ENCODE measurements at regions not wholly inside any gene's neighbourhood (a gene's known extent, or its start where the extent isn't known, plus 50 kb on each side); places are given as distances from the start of the nearest gene placed in this dataset.

DNA sequence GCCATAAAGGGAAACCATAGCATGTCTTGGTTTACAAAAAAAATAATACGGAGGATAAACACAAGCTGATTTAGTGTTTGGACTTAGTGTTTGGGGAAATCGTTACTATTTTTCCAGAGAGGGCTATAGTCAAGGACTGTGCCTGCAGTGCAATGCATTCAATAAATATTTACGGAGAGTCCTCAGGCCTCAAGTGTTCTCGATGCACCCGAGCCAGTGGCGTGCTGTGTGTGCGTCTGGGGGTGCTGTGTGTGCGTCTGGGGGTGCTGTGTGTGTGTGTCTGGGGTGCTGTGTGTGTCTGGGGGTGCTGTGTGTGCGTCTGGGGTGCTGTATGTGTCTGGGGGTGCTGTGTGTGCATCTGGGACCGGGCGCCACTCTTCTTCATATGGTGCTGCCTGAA lies 71.7 kb upstream of the GTF3A start:
- no peak overlapping the region for H3K27ac ChIP-seq (ENCODE audit: insufficient read depth, low read depth, low read length)
- no peaks in the 10 kb centered on the region for H3K9me3 ChIP-seq (replicated peaks; ENCODE audit: control insufficient read depth, insufficient read depth, low read length)
- H3K4me3 ChIP-seq (replicated peaks in 1 of 3; ENCODE audit: insufficient read depth in 1 of 3, low read depth in 1 of 3, low read length in 3 of 3) = no peak overlapping the region
- H3K36me3 ChIP-seq (ENCODE audit: control insufficient read depth in 2 of 2, extremely low read depth in 1 of 2, insufficient read depth in 2 of 2, low read length in 2 of 2) = no peaks in the 10 kb centered on the region
- no peak for DNase-seq (ENCODE audit: low read depth, low spot score)
- no peak overlapping the region for H2AFZ ChIP-seq (ENCODE audit: low read depth, low read length)
- intact Hi-C loops (cut with micrococcal nuclease) = no loop called here
- TF ChIP-seq, protein P1, sequence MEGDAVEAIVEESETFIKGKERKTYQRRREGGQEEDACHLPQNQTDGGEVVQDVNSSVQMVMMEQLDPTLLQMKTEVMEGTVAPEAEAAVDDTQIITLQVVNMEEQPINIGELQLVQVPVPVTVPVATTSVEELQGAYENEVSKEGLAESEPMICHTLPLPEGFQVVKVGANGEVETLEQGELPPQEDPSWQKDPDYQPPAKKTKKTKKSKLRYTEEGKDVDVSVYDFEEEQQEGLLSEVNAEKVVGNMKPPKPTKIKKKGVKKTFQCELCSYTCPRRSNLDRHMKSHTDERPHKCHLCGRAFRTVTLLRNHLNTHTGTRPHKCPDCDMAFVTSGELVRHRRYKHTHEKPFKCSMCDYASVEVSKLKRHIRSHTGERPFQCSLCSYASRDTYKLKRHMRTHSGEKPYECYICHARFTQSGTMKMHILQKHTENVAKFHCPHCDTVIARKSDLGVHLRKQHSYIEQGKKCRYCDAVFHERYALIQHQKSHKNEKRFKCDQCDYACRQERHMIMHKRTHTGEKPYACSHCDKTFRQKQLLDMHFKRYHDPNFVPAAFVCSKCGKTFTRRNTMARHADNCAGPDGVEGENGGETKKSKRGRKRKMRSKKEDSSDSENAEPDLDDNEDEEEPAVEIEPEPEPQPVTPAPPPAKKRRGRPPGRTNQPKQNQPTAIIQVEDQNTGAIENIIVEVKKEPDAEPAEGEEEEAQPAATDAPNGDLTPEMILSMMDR (IDR thresholded peaks at IDR 0.05; ENCODE audit: extremely low read depth in 1 of 2, insufficient read depth in 1 of 2, low read depth in 1 of 2, low read length in 2 of 2) = no peak
- TF ChIP-seq GATA2 (IDR thresholded peaks at IDR 0.05; ENCODE audit: insufficient read depth, insufficient read length, low read depth, low read length) (no peak), JUN (IDR thresholded peaks at IDR 0.05; ENCODE audit: borderline replicate concordance, insufficient read depth, insufficient read length, low read depth) (no peak), POLR2A (IDR thresholded peaks at IDR 0.05; ENCODE audit: low read depth, low read length) (no peak), FOS (IDR thresholded peaks at IDR 0.05; ENCODE audit: borderline replicate concordance, insufficient read depth, low read length) (no peak), EZH2 (IDR thresholded peaks at IDR 0.05; ENCODE audit: borderline replicate concordance, low read depth, low read length, severe bottlenecking) (no peak), POLR2AphosphoS5 (IDR thresholded peaks at IDR 0.05; ENCODE audit: insufficient read depth, low read depth, low read length) (no peak), MYC (IDR thresholded peaks at IDR 0.05; ENCODE audit: low read depth, low read length) (no peak)
- TF ChIP-seq, protein P2, sequence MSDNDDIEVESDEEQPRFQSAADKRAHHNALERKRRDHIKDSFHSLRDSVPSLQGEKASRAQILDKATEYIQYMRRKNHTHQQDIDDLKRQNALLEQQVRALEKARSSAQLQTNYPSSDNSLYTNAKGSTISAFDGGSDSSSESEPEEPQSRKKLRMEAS (IDR thresholded peaks at IDR 0.05; ENCODE audit: insufficient read depth, insufficient read length) = no peak
- H3K4me2 ChIP-seq (ENCODE audit: insufficient read depth, low read length) = no peak overlapping the region
- FAIRE-seq = no peak
- no peaks in the 10 kb centered on the region for H3K4me1 ChIP-seq (ENCODE audit: control insufficient read depth, extremely low read depth, insufficient read depth, low read length)
- no TSS peak for BruUV-seq (replicated peaks)
- no peaks in the 10 kb centered on the region for H3K9me1 ChIP-seq (replicated peaks; ENCODE audit: control insufficient read depth, extremely low read depth, insufficient read depth, low read length)
- ChIA-PET CTCF (interaction anchor here (0.9 to 11.5 kb wide), 4 partner anchors 8 to 601 kb away, joined by 3 to 343 read pairs (median 34); no protein-coding TSS in a partner anchor), POLR2A (interaction anchor here (0.5 kb wide), 1 partner anchor 378 kb away, joined by 3 read pairs; no protein-coding TSS in a partner anchor)
- H3K9ac ChIP-seq (replicated peaks; ENCODE audit: extremely low read depth, insufficient read depth, low read length) = no peak overlapping the region
- H3K79me2 ChIP-seq (ENCODE audit: control insufficient read depth, insufficient read depth, low read length) = no peaks in the 10 kb centered on the region
- peaks cover 2 to 5% of the 10 kb centered on the region in 2 experiments for H3K27me3 ChIP-seq (ENCODE audit: control insufficient read depth in 2 of 2, insufficient read depth in 2 of 2, low read length in 2 of 2)
- no peaks in the 10 kb centered on the region for H4K20me1 ChIP-seq (replicated peaks; ENCODE audit: control insufficient read depth, extremely low read depth, insufficient read depth, low read length)
- dilution Hi-C loops (cut with MboI; ENCODE audit: extremely low pct_ligation_motif_present, low sequenced_read_pairs) = no loop called here

Data from endothelial cell of umbilical vein (primary cell).